HEK293 (cell line): ENCODE measurements at regions not wholly inside any gene's neighbourhood (a gene's known extent, or its start where the extent isn't known, plus 50 kb on each side); places are given as distances from the start of the nearest gene placed in this dataset.

Experiments
- CTCF ChIA-PET: fragments of 350-600 bp; formaldehyde crosslinking; extraction: SDS; loops from one replicate; lab custom pipeline; 2021; ENCODE audit warnings: antibody characterized with exemption; lab: Yijun Ruan, JAX
- POLR2A ChIA-PET: fragments of 300-600 bp; formaldehyde crosslinking; extraction: SDS; loops from one replicate; lab custom pipeline; 2020; ENCODE audit warnings: antibody characterized with exemption, inconsistent platforms; lab: Yijun Ruan, JAX
- H3K27ac ChIP-seq: fragments of 200-500 bp; sonication (Bioruptor generic); 2 replicates; pipeline ENCODE4 v1.5.1; 2014; ENCODE audit warnings: low read depth, low read length, control low read depth, inconsistent platforms; ENCODE audit errors: extremely low read depth
- H3K36me3 ChIP-seq, 2 experiments: fragments of 200-500 bp in 1 of 2; sonication (Bioruptor generic) in 1 of 2; 1 replicate in 1 of 2; 2 replicates in 1 of 2; pipeline ENCODE4 v1.5.1; 2014 to 2017; ENCODE audit warnings: inconsistent platforms in 2 of 2, low read length in 2 of 2; ENCODE audit not compliant: control insufficient read depth in 2 of 2, insufficient read depth in 1 of 2
- H3K4me1 ChIP-seq: fragments of 200-500 bp; sonication (Bioruptor generic); 2 replicates; pipeline ENCODE4 v1.5.1; 2014; ENCODE audit warnings: mild to moderate bottlenecking, low read length, inconsistent platforms; ENCODE audit not compliant: control insufficient read depth, insufficient read depth
- H3K4me3 ChIP-seq: 2 replicates; pipeline ENCODE4 v1.5.1; 2011; ENCODE audit warnings: low read depth, mild to moderate bottlenecking, control low read depth, low read length, moderate library complexity
- H3K9me3 ChIP-seq: fragments of 200-500 bp; sonication (Bioruptor generic); 2 replicates; pipeline ENCODE4 v1.5.1; 2014; ENCODE audit warnings: low read depth, low read length, inconsistent platforms; ENCODE audit not compliant: control insufficient read depth, insufficient read depth
- BCL6B ChIP-seq: fragments of 450-650 bp; formaldehyde crosslinking; IDR thresholded peaks from 2 replicates; pipeline ENCODE4 v1.5.1; 2017; ENCODE audit warnings: missing biosample characterization, missing genetic modification characterization
- HIC1 ChIP-seq: fragments of 450-650 bp; formaldehyde crosslinking; IDR thresholded peaks from 2 replicates; pipeline ENCODE4 v1.5.1; 2016; ENCODE audit warnings: missing biosample characterization, missing genetic modification characterization
- HOXA7 ChIP-seq: sonication (generic); formaldehyde crosslinking; IDR thresholded peaks from 2 replicates; pipeline ENCODE4 v1.8.1; 2022; ENCODE audit warnings: missing genetic modification reagents, borderline replicate concordance
- IKZF3 ChIP-seq: fragments of 450-650 bp; IDR thresholded peaks from 2 replicates; pipeline ENCODE4 v1.5.0; 2018; ENCODE audit warnings: missing biosample characterization, mild to moderate bottlenecking, missing genetic modification characterization, moderate library complexity
- KLF10 ChIP-seq: fragments of 450-650 bp; IDR thresholded peaks from 2 replicates; pipeline ENCODE4 v1.5.1; 2018; ENCODE audit warnings: missing biosample characterization, mild to moderate bottlenecking, missing genetic modification characterization
- PRDM1 ChIP-seq: fragments of 450-650 bp; formaldehyde crosslinking; IDR thresholded peaks from 2 replicates; pipeline ENCODE4; 2016; ENCODE audit warnings: missing biosample characterization, missing genetic modification characterization
- TCF7L2 ChIP-seq: IDR thresholded peaks from 2 replicates; pipeline ENCODE4 v1.6.1; 2011; ENCODE audit warnings: low read depth, mild to moderate bottlenecking, inconsistent platforms, low read length, moderate library complexity, borderline replicate concordance
- ZBTB6 ChIP-seq: fragments of 450-650 bp; formaldehyde crosslinking; IDR thresholded peaks from 2 replicates; pipeline ENCODE4 v1.5.1; 2017; ENCODE audit warnings: missing biosample characterization, missing genetic modification characterization
- ZNF10 ChIP-seq: fragments of 450-650 bp; formaldehyde crosslinking; IDR thresholded peaks from 2 replicates; pipeline ENCODE4 v1.5.1; 2017; ENCODE audit warnings: missing biosample characterization, missing genetic modification characterization
- ZNF114 ChIP-seq: fragments of 450-650 bp; formaldehyde crosslinking; IDR thresholded peaks from 2 replicates; pipeline ENCODE4 v1.5.0; 2017; ENCODE audit warnings: missing biosample characterization, missing genetic modification characterization
- ZNF292 ChIP-seq: fragments of 450-650 bp; formaldehyde crosslinking; IDR thresholded peaks from 2 replicates; pipeline ENCODE4 v1.5.1; 2016; ENCODE audit warnings: low read depth, missing biosample characterization, missing genetic modification characterization, borderline replicate concordance
- ZNF354C ChIP-seq: fragments of 450-650 bp; formaldehyde crosslinking; IDR thresholded peaks from 2 replicates; pipeline ENCODE4 v1.5.1; 2016; ENCODE audit warnings: missing biosample characterization, missing genetic modification characterization, low read depth, borderline replicate concordance
- ZNF398 ChIP-seq: fragments of 450-650 bp; formaldehyde crosslinking; IDR thresholded peaks from 2 replicates; pipeline ENCODE4 v1.5.1; 2017; ENCODE audit warnings: missing biosample characterization, missing genetic modification characterization
- ZNF571 ChIP-seq: fragments of 450-650 bp; formaldehyde crosslinking; IDR thresholded peaks from 2 replicates; pipeline ENCODE4 v1.5.0; 2017; ENCODE audit warnings: missing biosample characterization, missing genetic modification characterization
- ZNF600 ChIP-seq: fragments of 450-650 bp; formaldehyde crosslinking; IDR thresholded peaks from 2 replicates; pipeline ENCODE4 v1.5.1; 2016; ENCODE audit warnings: missing biosample characterization, missing genetic modification characterization
- ZNF626 ChIP-seq: fragments of 450-650 bp; sonication (Bioruptor Pico); formaldehyde crosslinking; IDR thresholded peaks from 2 replicates; pipeline ENCODE4 v1.5.1; 2018; ENCODE audit warnings: missing biosample characterization, missing genetic modification characterization, inconsistent platforms
- ZNF76 ChIP-seq: fragments of 450-650 bp; formaldehyde crosslinking; IDR thresholded peaks from 2 replicates; pipeline ENCODE4; 2016; ENCODE audit warnings: low read depth, missing biosample characterization, missing genetic modification characterization, borderline replicate concordance
- ZSCAN4 ChIP-seq: fragments of 450-650 bp; formaldehyde crosslinking; IDR thresholded peaks from 2 replicates; pipeline ENCODE4 v1.5.1; 2017; ENCODE audit warnings: missing biosample characterization, missing genetic modification characterization

GRCh38 chr10:56902554-56902953 lies 541.5 kb upstream of the ZWINT start:
- Histone ChIP-seq H3K9me3 (no peaks in the 10 kb centered on the region), H3K36me3 (no peaks in the 10 kb centered on the region), H3K4me3 (no peak overlapping the region), H3K4me1 (no peaks in the 10 kb centered on the region), H3K27ac (no peak overlapping the region)
- CTCF ChIA-PET, result no interaction called here
- POLR2A ChIA-PET, result no interaction called here
- TF ChIP-seq TCF7L2, result no peak

- Histone ChIP-seq H3K27ac (no peak overlapping the region), H3K9me3 (no peaks in the 10 kb centered on the region), H3K4me1 (no peaks in the 10 kb centered on the region)
- POLR2A ChIA-PET, result no interaction called here
- TF ChIP-seq ZNF626 (no peak), BCL6B (no peak), PRDM1 (tag by site-specific recombination) (no peak)
- TF ChIP-seq, all 188 proteins: peak for 0
- CTCF ChIA-PET, result no interaction called here
- Histone ChIP-seq H3K4me3 (no peak overlapping the region), H3K36me3 (no peaks in the 10 kb centered on the region)
Measured at GRCh38 chr10:56895306-56895705, 534.2 kb upstream of the ZWINT start.

- TF ChIP-seq HOXA7 (no peak), ZNF114 (tag by site-specific recombination) (no peak), HIC1 (tag by site-specific recombination) (no peak), ZNF398 (tag by site-specific recombination) (no peak), ZBTB6 (tag by site-specific recombination) (no peak), ZNF626 (no peak), ZSCAN4 (tag by site-specific recombination) (no peak), ZNF354C (tag by site-specific recombination) (no peak), ZNF292 (tag by site-specific recombination) (no peak), KLF10 (tag by site-specific recombination) (no peak), IKZF3 (no peak), ZNF76 (no peak), ZNF10 (tag by site-specific recombination) (no peak), ZNF571 (tag by site-specific recombination) (no peak), ZNF600 (no peak)
- POLR2A ChIA-PET, result no interaction called here
- Histone ChIP-seq H3K4me1 (no peaks in the 10 kb centered on the region), H3K27ac (no peak overlapping the region), H3K36me3 (no peaks in the 10 kb centered on the region), H3K9me3 (no peaks in the 10 kb centered on the region), H3K4me3 (no peak overlapping the region)
- CTCF ChIA-PET, result no interaction called here
Measured at GRCh38 chr10:56881218-56881617, 520.2 kb upstream of the ZWINT start.
